ENCODE measurements at regions not wholly inside any gene's neighbourhood (a gene's known extent, or its start where the extent isn't known, plus 50 kb on each side); places are given as distances from the start of the nearest gene placed in this dataset.

- CTCF ChIA-PET, result no interaction called here
- Mint-ChIP-seq H3K27ac (no peak overlapping the region), H3K27me3 (peaks cover 2% of the 10 kb centered on the region), H3K9me3 (peaks cover 3% of the 10 kb centered on the region), H3K36me3 (ENCODE audit: low read depth) (no peaks in the 10 kb centered on the region), H3K4me3 (no peak overlapping the region), H3K4me1 (ENCODE audit: low read depth) (no peaks in the 10 kb centered on the region)
- POLR2A ChIA-PET, result interaction anchor here (0.7 kb wide), 1 partner anchor 386 kb away, joined by 5 read pairs; no protein-coding TSS in a partner anchor
- no peak for ATAC-seq
- DNase-seq, result no peak
- no peak for TF ChIP-seq CTCF (IDR thresholded peaks at IDR 0.05)
- intact Hi-C loops (cut with micrococcal nuclease), result no loop called here
Measured at GRCh38 chr5:57836331-57836730, 353.7 kb upstream of the ACTBL2 start.

GRCh38 chr5:57834829-57835608 is 352.4 kb upstream of the ACTBL2 start:
- peaks cover 2% of the 10 kb centered on the region for H3K27me3 Mint-ChIP-seq
- no peaks in the 10 kb centered on the region for H3K4me1 Mint-ChIP-seq (ENCODE audit: low read depth)
- POLR2A ChIA-PET, result no interaction called here
- DNase-seq (no peak), ATAC-seq (no peak)
- H3K36me3 Mint-ChIP-seq (ENCODE audit: low read depth), result no peaks in the 10 kb centered on the region
- TF ChIP-seq CTCF (IDR thresholded peaks at IDR 0.05), result no peak
- no peak overlapping the region for H3K27ac Mint-ChIP-seq
- no peak overlapping the region for H3K4me3 Mint-ChIP-seq
- CTCF ChIA-PET, result no interaction called here
- H3K9me3 Mint-ChIP-seq, result peaks cover 3% of the 10 kb centered on the region
- intact Hi-C loops (cut with micrococcal nuclease), result no loop called here

- TF ChIP-seq CTCF (IDR thresholded peaks at IDR 0.05), result no peak
- intact Hi-C loops (cut with micrococcal nuclease), result no loop called here
- Mint-ChIP-seq H3K4me1 (ENCODE audit: low read depth) (no peaks in the 10 kb centered on the region), H3K36me3 (ENCODE audit: low read depth) (no peaks in the 10 kb centered on the region), H3K27me3 (peaks cover 2% of the 10 kb centered on the region), H3K4me3 (no peak overlapping the region), H3K27ac (no peak overlapping the region), H3K9me3 (peaks cover 3% of the 10 kb centered on the region)
- ATAC-seq, result no peak
- DNase-seq, result no peak
- CTCF ChIA-PET, result no interaction called here
- POLR2A ChIA-PET, result no interaction called here
Measured at GRCh38 chr5:57833489-57833888, 350.9 kb upstream of the ACTBL2 start.

- Mint-ChIP-seq H3K4me3 (no peak overlapping the region), H3K9me3 (peaks cover 3% of the 10 kb centered on the region), H3K27me3 (peaks cover 2% of the 10 kb centered on the region), H3K27ac (no peak overlapping the region), H3K36me3 (ENCODE audit: low read depth) (no peaks in the 10 kb centered on the region), H3K4me1 (ENCODE audit: low read depth) (no peaks in the 10 kb centered on the region)
- ChIA-PET POLR2A (no interaction called here), CTCF (no interaction called here)
- DNase-seq (no peak), ATAC-seq (no peak)
- no peak for TF ChIP-seq CTCF (IDR thresholded peaks at IDR 0.05)
- intact Hi-C loops (cut with micrococcal nuclease), result no loop called here
Measured at GRCh38 chr5:57832875-57833274, 350.3 kb upstream of the ACTBL2 start.

GRCh38 chr5:57831932-57832331 is 349.3 kb upstream of the ACTBL2 start:
- H3K36me3 Mint-ChIP-seq (ENCODE audit: low read depth), result no peaks in the 10 kb centered on the region
- POLR2A ChIA-PET, result no interaction called here
- peaks cover 2% of the 10 kb centered on the region for H3K27me3 Mint-ChIP-seq
- H3K9me3 Mint-ChIP-seq, result peaks cover 3% of the 10 kb centered on the region
- ATAC-seq, result no peak
- no peak overlapping the region for H3K27ac Mint-ChIP-seq
- DNase-seq, result no peak
- intact Hi-C loops (cut with micrococcal nuclease), result no loop called here
- H3K4me1 Mint-ChIP-seq (ENCODE audit: low read depth), result no peaks in the 10 kb centered on the region
- TF ChIP-seq CTCF (IDR thresholded peaks at IDR 0.05), result no peak
- H3K4me3 Mint-ChIP-seq, result no peak overlapping the region
- CTCF ChIA-PET, result no interaction called here
